HepG2 (cell line): ENCODE measurements at regions not wholly inside any gene's neighbourhood (a gene's known extent, or its start where the extent isn't known, plus 50 kb on each side); places are given as distances from the start of the nearest gene placed in this dataset.

Experiments
- EHMT2 ChIP-seq: fragments of 200-600 bp; sonication (generic); IDR thresholded peaks from 2 replicates; pipeline ENCODE4 v1.7.0; 2017; ENCODE audit warnings: antibody characterized with exemption, low read depth, low read length, borderline replicate concordance
- NCOA2 ChIP-seq: sonication (generic); formaldehyde crosslinking; IDR thresholded peaks from 2 replicates; pipeline ENCODE4 v1.8.0; 2022; ENCODE audit warnings: inconsistent platforms
- NFIC ChIP-seq: IDR thresholded peaks from 2 replicates; pipeline ENCODE4 v1.6.1; 2012; ENCODE audit warnings: mild to moderate bottlenecking, low read length, inconsistent platforms
- NR2F6 ChIP-seq, 2 experiments: IDR thresholded peaks; 2 replicates each; pipeline ENCODE4 v1.6.1; 2016; ENCODE audit warnings: antibody characterized with exemption in 1 of 2, mild to moderate bottlenecking in 1 of 2
- PAWR ChIP-seq: sonication (generic); formaldehyde crosslinking; IDR thresholded peaks from 2 replicates; pipeline ENCODE4 v1.4.0; 2020; ENCODE audit warnings: missing genetic modification reagents, mild to moderate bottlenecking, borderline replicate concordance
- PCBP2 ChIP-seq: fragments of 200-400 bp; formaldehyde crosslinking; optimal IDR thresholded peaks from 2 replicates; pipeline ENCODE3; 2018; ENCODE audit warnings: low read length, low read depth; ENCODE audit not compliant: poor library complexity, severe bottlenecking
- SAFB2 ChIP-seq: sonication (generic); formaldehyde crosslinking; IDR thresholded peaks from 2 replicates; pipeline ENCODE4 v1.5.1; 2020; ENCODE audit warnings: missing genetic modification reagents, low read depth, mild to moderate bottlenecking, borderline replicate concordance
- SUZ12 ChIP-seq: fragments of 150-350 bp; IDR thresholded peaks from 2 replicates; pipeline ENCODE4 v1.6.1; 2014; ENCODE audit warnings: low read depth, low read length
- YEATS4 ChIP-seq: sonication (generic); formaldehyde crosslinking; IDR thresholded peaks from 2 replicates; pipeline ENCODE4 v1.4.0; 2020; ENCODE audit warnings: missing genetic modification reagents, borderline replicate concordance
- ZNF510 ChIP-seq: sonication (generic); formaldehyde crosslinking; IDR thresholded peaks from 2 replicates; pipeline ENCODE4 v1.4.0; 2020; ENCODE audit warnings: low read depth, mild to moderate bottlenecking, missing genetic modification reagents
- ZNF850 ChIP-seq: sonication (generic); formaldehyde crosslinking; conservative IDR thresholded peaks from 2 replicates; pipeline ENCODE4 v1.9.0; 2021; ENCODE audit warnings: mild to moderate bottlenecking, missing genetic modification reagents
- TF ChIP-seq, protein P1 (sequence below): sonication (generic); formaldehyde crosslinking; IDR thresholded peaks from 2 replicates; pipeline ENCODE4; 2020; ENCODE audit warnings: missing genetic modification reagents, mild to moderate bottlenecking, borderline replicate concordance
- TF ChIP-seq, protein P2 (sequence below): sonication (generic); formaldehyde crosslinking; IDR thresholded peaks from 2 replicates; pipeline ENCODE4 v1.4.0; 2020; ENCODE audit warnings: mild to moderate bottlenecking, missing genetic modification reagents
- TF ChIP-seq, protein P3 (sequence below), 2 experiments: sonication (generic) in 1 of 2; formaldehyde crosslinking in 1 of 2; IDR thresholded peaks; 2 replicates each; pipeline versions ENCODE4 v1.4.0 to v1.6.1; 2018 to 2020; ENCODE audit warnings: missing genetic modification reagents in 2 of 2, borderline replicate concordance in 1 of 2, low read depth in 1 of 2, mild to moderate bottlenecking in 1 of 2, missing biosample characterization in 1 of 2
- TF ChIP-seq, protein P4 (sequence below): sonication (generic); formaldehyde crosslinking; IDR thresholded peaks from 2 replicates; pipeline ENCODE4 v1.9.0; 2021; ENCODE audit warnings: mild to moderate bottlenecking, missing genetic modification reagents
- TF ChIP-seq, protein P5 (sequence below): sonication (generic); formaldehyde crosslinking; conservative IDR thresholded peaks from 2 replicates; pipeline ENCODE4 v1.8.0; 2022; ENCODE audit warnings: mild to moderate bottlenecking, moderate library complexity, missing genetic modification reagents

DNA sequence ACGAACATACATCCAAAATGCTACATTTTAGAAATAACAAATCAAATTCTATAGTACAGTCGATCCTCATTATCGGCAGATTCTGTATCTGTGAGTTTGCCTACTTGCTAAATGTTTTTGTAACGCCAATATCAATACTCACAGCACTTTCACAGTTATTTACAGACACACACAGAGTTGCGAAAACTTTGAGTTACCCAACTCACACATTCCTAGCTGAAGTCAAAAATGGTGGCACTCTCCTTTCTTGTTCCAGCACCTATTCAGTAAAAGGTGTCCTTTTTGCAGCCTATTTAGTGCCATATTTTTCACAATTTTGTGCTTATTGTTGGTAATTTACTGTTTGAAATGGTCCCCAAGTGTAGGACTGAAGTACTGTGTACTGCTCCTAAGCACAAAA lies 161.7 kb downstream of the AKR1D1 start (continued):
- TF ChIP-seq, protein P1, sequence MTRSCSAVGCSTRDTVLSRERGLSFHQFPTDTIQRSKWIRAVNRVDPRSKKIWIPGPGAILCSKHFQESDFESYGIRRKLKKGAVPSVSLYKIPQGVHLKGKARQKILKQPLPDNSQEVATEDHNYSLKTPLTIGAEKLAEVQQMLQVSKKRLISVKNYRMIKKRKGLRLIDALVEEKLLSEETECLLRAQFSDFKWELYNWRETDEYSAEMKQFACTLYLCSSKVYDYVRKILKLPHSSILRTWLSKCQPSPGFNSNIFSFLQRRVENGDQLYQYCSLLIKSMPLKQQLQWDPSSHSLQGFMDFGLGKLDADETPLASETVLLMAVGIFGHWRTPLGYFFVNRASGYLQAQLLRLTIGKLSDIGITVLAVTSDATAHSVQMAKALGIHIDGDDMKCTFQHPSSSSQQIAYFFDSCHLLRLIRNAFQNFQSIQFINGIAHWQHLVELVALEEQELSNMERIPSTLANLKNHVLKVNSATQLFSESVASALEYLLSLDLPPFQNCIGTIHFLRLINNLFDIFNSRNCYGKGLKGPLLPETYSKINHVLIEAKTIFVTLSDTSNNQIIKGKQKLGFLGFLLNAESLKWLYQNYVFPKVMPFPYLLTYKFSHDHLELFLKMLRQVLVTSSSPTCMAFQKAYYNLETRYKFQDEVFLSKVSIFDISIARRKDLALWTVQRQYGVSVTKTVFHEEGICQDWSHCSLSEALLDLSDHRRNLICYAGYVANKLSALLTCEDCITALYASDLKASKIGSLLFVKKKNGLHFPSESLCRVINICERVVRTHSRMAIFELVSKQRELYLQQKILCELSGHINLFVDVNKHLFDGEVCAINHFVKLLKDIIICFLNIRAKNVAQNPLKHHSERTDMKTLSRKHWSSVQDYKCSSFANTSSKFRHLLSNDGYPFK, result no peak
- TF ChIP-seq, protein P2, sequence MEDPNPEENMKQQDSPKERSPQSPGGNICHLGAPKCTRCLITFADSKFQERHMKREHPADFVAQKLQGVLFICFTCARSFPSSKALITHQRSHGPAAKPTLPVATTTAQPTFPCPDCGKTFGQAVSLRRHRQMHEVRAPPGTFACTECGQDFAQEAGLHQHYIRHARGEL, result no peak
- TF ChIP-seq SAFB2 (CRISPR knock-in tag), result no peak
- TF ChIP-seq, protein P3, sequence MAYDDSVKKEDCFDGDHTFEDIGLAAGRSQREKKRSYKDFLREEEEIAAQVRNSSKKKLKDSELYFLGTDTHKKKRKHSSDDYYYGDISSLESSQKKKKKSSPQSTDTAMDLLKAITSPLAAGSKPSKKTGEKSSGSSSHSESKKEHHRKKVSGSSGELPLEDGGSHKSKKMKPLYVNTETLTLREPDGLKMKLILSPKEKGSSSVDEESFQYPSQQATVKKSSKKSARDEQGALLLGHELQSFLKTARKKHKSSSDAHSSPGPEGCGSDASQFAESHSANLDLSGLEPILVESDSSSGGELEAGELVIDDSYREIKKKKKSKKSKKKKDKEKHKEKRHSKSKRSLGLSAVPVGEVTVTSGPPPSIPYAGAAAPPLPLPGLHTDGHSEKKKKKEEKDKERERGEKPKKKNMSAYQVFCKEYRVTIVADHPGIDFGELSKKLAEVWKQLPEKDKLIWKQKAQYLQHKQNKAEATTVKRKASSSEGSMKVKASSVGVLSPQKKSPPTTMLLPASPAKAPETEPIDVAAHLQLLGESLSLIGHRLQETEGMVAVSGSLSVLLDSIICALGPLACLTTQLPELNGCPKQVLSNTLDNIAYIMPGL (CRISPR knock-in tag; IDR thresholded peaks at IDR 0.05; ENCODE audit: borderline replicate concordance in 1 of 2, low read depth in 1 of 2), result no peak
- no peak for TF ChIP-seq ZNF510
- TF ChIP-seq, protein P4, sequence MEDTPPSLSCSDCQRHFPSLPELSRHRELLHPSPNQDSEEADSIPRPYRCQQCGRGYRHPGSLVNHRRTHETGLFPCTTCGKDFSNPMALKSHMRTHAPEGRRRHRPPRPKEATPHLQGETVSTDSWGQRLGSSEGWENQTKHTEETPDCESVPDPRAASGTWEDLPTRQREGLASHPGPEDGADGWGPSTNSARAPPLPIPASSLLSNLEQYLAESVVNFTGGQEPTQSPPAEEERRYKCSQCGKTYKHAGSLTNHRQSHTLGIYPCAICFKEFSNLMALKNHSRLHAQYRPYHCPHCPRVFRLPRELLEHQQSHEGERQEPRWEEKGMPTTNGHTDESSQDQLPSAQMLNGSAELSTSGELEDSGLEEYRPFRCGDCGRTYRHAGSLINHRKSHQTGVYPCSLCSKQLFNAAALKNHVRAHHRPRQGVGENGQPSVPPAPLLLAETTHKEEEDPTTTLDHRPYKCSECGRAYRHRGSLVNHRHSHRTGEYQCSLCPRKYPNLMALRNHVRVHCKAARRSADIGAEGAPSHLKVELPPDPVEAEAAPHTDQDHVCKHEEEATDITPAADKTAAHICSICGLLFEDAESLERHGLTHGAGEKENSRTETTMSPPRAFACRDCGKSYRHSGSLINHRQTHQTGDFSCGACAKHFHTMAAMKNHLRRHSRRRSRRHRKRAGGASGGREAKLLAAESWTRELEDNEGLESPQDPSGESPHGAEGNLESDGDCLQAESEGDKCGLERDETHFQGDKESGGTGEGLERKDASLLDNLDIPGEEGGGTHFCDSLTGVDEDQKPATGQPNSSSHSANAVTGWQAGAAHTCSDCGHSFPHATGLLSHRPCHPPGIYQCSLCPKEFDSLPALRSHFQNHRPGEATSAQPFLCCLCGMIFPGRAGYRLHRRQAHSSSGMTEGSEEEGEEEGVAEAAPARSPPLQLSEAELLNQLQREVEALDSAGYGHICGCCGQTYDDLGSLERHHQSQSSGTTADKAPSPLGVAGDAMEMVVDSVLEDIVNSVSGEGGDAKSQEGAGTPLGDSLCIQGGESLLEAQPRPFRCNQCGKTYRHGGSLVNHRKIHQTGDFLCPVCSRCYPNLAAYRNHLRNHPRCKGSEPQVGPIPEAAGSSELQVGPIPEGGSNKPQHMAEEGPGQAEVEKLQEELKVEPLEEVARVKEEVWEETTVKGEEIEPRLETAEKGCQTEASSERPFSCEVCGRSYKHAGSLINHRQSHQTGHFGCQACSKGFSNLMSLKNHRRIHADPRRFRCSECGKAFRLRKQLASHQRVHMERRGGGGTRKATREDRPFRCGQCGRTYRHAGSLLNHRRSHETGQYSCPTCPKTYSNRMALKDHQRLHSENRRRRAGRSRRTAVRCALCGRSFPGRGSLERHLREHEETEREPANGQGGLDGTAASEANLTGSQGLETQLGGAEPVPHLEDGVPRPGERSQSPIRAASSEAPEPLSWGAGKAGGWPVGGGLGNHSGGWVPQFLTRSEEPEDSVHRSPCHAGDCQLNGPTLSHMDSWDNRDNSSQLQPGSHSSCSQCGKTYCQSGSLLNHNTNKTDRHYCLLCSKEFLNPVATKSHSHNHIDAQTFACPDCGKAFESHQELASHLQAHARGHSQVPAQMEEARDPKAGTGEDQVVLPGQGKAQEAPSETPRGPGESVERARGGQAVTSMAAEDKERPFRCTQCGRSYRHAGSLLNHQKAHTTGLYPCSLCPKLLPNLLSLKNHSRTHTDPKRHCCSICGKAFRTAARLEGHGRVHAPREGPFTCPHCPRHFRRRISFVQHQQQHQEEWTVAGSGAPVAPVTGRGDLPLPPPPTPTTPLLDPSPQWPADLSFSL (CRISPR knock-in tag), result peak; percentile 73; the same call in 1 of the 2 replicates
- TF ChIP-seq, protein P5, sequence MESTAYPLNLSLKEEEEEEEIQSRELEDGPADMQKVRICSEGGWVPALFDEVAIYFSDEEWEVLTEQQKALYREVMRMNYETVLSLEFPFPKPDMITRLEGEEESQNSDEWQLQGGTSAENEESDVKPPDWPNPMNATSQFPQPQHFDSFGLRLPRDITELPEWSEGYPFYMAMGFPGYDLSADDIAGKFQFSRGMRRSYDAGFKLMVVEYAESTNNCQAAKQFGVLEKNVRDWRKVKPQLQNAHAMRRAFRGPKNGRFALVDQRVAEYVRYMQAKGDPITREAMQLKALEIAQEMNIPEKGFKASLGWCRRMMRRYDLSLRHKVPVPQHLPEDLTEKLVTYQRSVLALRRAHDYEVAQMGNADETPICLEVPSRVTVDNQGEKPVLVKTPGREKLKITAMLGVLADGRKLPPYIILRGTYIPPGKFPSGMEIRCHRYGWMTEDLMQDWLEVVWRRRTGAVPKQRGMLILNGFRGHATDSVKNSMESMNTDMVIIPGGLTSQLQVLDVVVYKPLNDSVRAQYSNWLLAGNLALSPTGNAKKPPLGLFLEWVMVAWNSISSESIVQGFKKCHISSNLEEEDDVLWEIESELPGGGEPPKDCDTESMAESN (CRISPR knock-in tag), result 0 out of 2 replicates have a peak, but pooled peaks have one; percentile 63
- no peak for TF ChIP-seq SUZ12
- TF ChIP-seq EHMT2, result no peak
- no peak for TF ChIP-seq PAWR
- TF ChIP-seq NFIC, result 0 out of 2 replicates have a peak, but pooled peaks have one; percentile 64
- TF ChIP-seq NCOA2 (CRISPR knock-in tag), result peak; percentile 76
- no peak for TF ChIP-seq PCBP2
- no peak for TF ChIP-seq YEATS4
- TF ChIP-seq ZNF850 (CRISPR knock-in tag), result no peak
- TF ChIP-seq NR2F6 (IDR thresholded peaks at IDR 0.05), result peak; percentile 48
- TF ChIP-seq NR2F6 (CRISPR knock-in tag; IDR thresholded peaks at IDR 0.05), result peak; percentile 44; the same call in 1 of the 2 replicates
